ENCODE measurements at regions not wholly inside any gene's neighbourhood (a gene's known extent, or its start where the extent isn't known, plus 50 kb on each side); places are given as distances from the start of the nearest gene placed in this dataset.

DNA sequence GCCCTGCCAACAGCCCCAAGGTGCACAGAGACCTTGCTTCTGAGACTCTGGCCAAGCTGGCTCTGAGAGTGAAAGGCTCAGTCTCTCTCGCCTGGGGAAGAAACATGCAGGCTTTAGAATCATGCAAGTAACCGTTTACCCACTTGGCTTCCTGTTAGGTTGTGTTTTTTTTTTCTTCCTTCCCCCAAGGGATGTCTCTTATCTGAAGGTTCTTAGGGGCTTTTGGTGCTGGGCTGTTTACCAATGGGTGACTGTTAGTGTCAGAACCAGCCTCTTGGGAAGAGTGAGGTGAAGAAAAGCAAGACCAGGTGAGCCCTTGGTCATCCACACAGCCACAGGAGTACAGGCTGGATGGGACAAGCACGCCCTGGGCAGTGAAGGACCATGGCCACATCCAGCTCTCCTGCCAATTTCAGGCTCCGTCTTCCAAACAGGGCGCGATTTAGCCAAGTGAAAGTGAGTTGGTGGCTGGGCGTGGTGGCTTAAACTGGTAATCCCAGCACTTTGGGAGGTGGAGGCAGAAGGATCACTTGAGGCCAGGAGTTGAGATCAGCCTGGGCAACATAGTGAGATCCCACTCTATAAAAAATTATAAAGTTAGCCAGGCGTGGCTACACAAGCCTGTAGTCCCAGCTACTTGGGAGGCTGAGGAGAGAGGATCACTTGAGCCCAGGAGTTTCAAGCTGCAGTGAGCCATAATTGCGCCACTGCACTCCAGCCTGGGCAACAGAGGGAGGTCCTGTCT, 76.3 kb upstream of the CUX1 start:
- peak overlapping the region; percentile 75 for H3K27ac Mint-ChIP-seq
- ChIA-PET POLR2A (interaction anchor here (1.2 to 1.4 kb wide), 2 partner anchors 12 to 116 kb away, joined by 3 read pairs; no protein-coding TSS in a partner anchor), CTCF (interaction anchor here (1.3 to 1.5 kb wide), 2 partner anchors 64 to 65 kb away, joined by 3 read pairs; no protein-coding TSS in a partner anchor)
- intact Hi-C loops (cut with micrococcal nuclease) = loop anchor here (5.0 kb wide), 1 partner anchor 71 kb away; no protein-coding TSS in a partner anchor
- no peaks in the 10 kb centered on the region for H3K9me3 Mint-ChIP-seq
- TF ChIP-seq, protein P1, sequence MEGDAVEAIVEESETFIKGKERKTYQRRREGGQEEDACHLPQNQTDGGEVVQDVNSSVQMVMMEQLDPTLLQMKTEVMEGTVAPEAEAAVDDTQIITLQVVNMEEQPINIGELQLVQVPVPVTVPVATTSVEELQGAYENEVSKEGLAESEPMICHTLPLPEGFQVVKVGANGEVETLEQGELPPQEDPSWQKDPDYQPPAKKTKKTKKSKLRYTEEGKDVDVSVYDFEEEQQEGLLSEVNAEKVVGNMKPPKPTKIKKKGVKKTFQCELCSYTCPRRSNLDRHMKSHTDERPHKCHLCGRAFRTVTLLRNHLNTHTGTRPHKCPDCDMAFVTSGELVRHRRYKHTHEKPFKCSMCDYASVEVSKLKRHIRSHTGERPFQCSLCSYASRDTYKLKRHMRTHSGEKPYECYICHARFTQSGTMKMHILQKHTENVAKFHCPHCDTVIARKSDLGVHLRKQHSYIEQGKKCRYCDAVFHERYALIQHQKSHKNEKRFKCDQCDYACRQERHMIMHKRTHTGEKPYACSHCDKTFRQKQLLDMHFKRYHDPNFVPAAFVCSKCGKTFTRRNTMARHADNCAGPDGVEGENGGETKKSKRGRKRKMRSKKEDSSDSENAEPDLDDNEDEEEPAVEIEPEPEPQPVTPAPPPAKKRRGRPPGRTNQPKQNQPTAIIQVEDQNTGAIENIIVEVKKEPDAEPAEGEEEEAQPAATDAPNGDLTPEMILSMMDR (IDR thresholded peaks at IDR 0.05) = no peak
- DNase-seq (no peak), ATAC-seq (peak; percentile 46)
- no peaks in the 10 kb centered on the region for H3K27me3 Mint-ChIP-seq
- H3K36me3 Mint-ChIP-seq (ENCODE audit: low read depth) = no peaks in the 10 kb centered on the region
- peak overlapping the region; percentile 15 for H3K4me3 Mint-ChIP-seq
- H3K4me1 Mint-ChIP-seq (ENCODE audit: low read depth) = peaks cover 24% of the 10 kb centered on the region

DNA sequence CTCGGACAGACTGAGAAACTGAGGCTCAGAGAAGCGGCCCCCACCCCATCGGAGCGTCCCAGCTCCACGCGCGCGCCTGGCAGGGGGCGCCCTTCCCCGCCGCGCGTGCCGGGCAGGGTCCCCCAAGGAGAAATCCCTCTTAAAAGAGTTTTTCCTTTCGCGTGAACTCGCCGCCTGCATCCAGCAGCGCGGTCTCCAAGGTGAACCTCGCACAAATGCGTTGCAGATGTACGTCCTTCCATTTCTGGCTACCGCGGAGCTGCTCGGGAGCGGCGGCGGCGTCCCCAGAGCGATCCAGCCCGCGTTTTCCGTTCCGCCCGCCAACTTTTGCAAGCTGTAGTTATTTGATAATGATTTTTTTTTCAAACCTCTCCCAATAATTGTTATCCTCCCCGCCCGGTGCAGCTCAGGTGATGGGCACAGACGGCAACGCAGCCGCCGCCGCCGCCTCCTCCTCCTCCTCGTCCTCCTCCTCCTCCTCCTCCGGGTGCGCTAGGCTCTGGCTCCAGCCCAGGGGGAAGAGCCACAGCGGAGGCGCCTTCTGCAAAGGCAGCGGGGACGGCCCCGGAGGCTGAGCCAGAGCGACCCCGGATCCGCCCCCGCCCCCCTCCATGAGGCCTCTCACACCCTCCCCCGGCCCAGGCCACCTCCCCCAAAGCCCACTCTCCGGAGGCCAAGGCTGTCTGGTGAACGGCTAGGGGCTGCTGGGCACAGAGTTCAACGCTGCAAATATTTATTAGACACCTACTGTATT, 74.0 kb upstream of the CUX1 start:
- DNase-seq (peak; percentile 76), ATAC-seq (peak; percentile 67)
- no peaks in the 10 kb centered on the region for H3K27me3 Mint-ChIP-seq
- ChIA-PET CTCF (interaction anchor here (0.6 to 1.7 kb wide), 16 partner anchors 9 to 357 kb away, joined by 3 to 11 read pairs (median 4); partner anchors contain the start of gene CUX1), POLR2A (interaction anchor here (1.3 to 1.5 kb wide), 2 partner anchors 45 to 71 kb away, joined by 3 to 5 read pairs; no protein-coding TSS in a partner anchor)
- H3K4me3 Mint-ChIP-seq = peak overlapping the region; percentile 62
- peaks cover 28% of the 10 kb centered on the region for H3K4me1 Mint-ChIP-seq (ENCODE audit: low read depth)
- intact Hi-C loops (cut with micrococcal nuclease) = loop anchor here (5.0 kb wide), 1 partner anchor 69 kb away; no protein-coding TSS in a partner anchor
- H3K9me3 Mint-ChIP-seq = no peaks in the 10 kb centered on the region
- no peak overlapping the region for H3K27ac Mint-ChIP-seq
- TF ChIP-seq, protein P1 (IDR thresholded peaks at IDR 0.05) = peak; percentile 69
- no peaks in the 10 kb centered on the region for H3K36me3 Mint-ChIP-seq (ENCODE audit: low read depth)

DNA sequence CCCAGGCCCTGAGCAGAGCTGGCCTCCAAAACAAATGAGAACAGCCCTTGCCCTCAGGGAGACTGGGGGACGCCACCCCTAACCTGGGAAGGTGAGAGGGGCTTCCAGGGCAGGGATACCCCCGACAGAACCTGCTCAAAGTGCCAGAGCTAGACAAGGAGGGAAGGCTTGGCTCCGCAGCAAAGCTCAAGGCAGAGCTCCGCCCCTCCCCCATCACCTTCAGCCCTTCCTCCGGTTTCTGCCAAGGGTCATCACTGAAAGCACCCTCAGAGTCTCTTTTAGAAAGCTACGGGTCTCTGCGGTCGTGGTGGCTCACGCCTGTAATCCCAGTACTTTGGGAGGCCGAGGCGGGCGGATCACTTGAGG, 73.4 kb upstream of the CUX1 start:
- intact Hi-C loops (cut with micrococcal nuclease) = loop anchor here (5.0 kb wide), 1 partner anchor 68 kb away; no protein-coding TSS in a partner anchor
- TF ChIP-seq, protein P1 (IDR thresholded peaks at IDR 0.05) = no peak
- H3K4me3 Mint-ChIP-seq = peak overlapping the region; percentile 62
- H3K27ac Mint-ChIP-seq = no peak overlapping the region
- peaks cover 28% of the 10 kb centered on the region for H3K4me1 Mint-ChIP-seq (ENCODE audit: low read depth)
- ChIA-PET CTCF (interaction anchor here (0.6 to 1.7 kb wide), 15 partner anchors 8 to 357 kb away, joined by 3 to 11 read pairs (median 3); partner anchors contain the start of gene CUX1), POLR2A (interaction anchor here (0.6 to 1.5 kb wide), 3 partner anchors 45 to 71 kb away, joined by 3 to 5 read pairs (median 3); no protein-coding TSS in a partner anchor)
- H3K36me3 Mint-ChIP-seq (ENCODE audit: low read depth) = no peaks in the 10 kb centered on the region
- DNase-seq (no peak), ATAC-seq (no peak)
- H3K27me3 Mint-ChIP-seq = no peaks in the 10 kb centered on the region
- H3K9me3 Mint-ChIP-seq = no peaks in the 10 kb centered on the region

DNA sequence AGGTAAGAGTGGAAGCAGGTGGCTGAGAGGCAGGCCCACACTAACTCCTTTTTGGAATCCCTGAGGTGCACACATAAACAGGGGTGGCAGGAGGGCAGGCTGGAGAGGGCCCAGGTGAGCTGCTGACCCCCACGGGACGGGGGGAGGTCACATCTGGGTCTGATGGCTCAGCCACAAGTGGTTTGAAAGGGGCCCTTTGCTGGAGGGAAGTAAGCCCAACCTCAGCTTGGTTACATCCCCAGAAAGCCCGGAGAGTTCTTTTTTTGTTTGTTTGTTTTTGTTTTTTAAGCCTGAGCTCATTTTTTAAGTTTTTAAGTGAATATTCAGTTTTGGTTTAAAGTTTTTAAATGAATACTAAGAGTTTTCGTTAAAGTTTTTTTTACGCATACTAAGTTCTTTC, 72.8 kb upstream of the CUX1 start:
- H3K4me1 Mint-ChIP-seq (ENCODE audit: low read depth) = peaks cover 28% of the 10 kb centered on the region
- intact Hi-C loops (cut with micrococcal nuclease) = loop anchor here (5.0 kb wide), 1 partner anchor 68 kb away; no protein-coding TSS in a partner anchor
- H3K27ac Mint-ChIP-seq = no peak overlapping the region
- no peaks in the 10 kb centered on the region for H3K9me3 Mint-ChIP-seq
- TF ChIP-seq, protein P1 (IDR thresholded peaks at IDR 0.05) = no peak
- no peaks in the 10 kb centered on the region for H3K36me3 Mint-ChIP-seq (ENCODE audit: low read depth)
- ATAC-seq (no peak), DNase-seq (no peak)
- no peaks in the 10 kb centered on the region for H3K27me3 Mint-ChIP-seq
- no peak overlapping the region for H3K4me3 Mint-ChIP-seq
- ChIA-PET POLR2A (interaction anchor here (0.6 kb wide), 1 partner anchor 68 kb away, joined by 3 read pairs; no protein-coding TSS in a partner anchor), CTCF (interaction anchor here (0.9 to 1.4 kb wide), 6 partner anchors 8 to 652 kb away, joined by 3 to 4 read pairs (median 3); no protein-coding TSS in a partner anchor)
